ENCODE measurements at regions not wholly inside any gene's neighbourhood (a gene's known extent, or its start where the extent isn't known, plus 50 kb on each side); places are given as distances from the start of the nearest gene placed in this dataset.

- TF ChIP-seq CTCF (IDR thresholded peaks at IDR 0.05; ENCODE audit: low read length), result no peak
- TF ChIP-seq EZH2phosphoT487 (IDR thresholded peaks at IDR 0.05; ENCODE audit: low read length), result no peak
- no peak for TF ChIP-seq EZH2 (optimal IDR thresholded peaks at IDR 0.05; ENCODE audit: low read depth, low read length)
Observed at GRCh38 chr13:58804832-58805231, 1173.3 kb downstream of the PCDH17 start.
